ENCODE measurements at regions not wholly inside any gene's neighbourhood (a gene's known extent, or its start where the extent isn't known, plus 50 kb on each side); places are given as distances from the start of the nearest gene placed in this dataset.
A peak's percentile ranks its signal among the peaks of the same experiment; 100 is the strongest.

DNA sequence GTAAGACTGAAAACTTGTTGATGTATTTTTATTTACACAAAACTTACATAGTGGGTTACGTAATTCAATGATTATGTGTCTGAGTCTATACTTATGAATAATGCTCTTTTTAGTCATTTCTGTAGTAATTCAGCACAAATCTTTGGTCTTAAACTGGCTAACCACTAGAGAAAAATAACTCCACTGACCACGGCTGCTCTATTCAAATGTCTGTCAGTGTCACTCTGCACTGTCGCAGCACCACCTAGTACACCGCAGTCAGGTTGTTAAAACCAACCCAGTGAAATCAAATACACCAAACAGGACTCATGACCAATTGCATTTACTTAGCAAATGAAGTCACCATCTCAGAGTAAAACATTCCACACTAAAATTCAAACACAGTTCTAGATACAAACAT lies 93.5 kb upstream of the CCDC28A start:
- Mint-ChIP-seq H3K9me3 (no peaks in the 10 kb centered on the region), H3K4me1 (ENCODE audit: low read depth) (no peaks in the 10 kb centered on the region), H3K27ac (no peak overlapping the region), H3K36me3 (ENCODE audit: low read depth) (no peaks in the 10 kb centered on the region), H3K27me3 (peaks cover 3% of the 10 kb centered on the region), H3K4me3 (no peak overlapping the region)

DNA sequence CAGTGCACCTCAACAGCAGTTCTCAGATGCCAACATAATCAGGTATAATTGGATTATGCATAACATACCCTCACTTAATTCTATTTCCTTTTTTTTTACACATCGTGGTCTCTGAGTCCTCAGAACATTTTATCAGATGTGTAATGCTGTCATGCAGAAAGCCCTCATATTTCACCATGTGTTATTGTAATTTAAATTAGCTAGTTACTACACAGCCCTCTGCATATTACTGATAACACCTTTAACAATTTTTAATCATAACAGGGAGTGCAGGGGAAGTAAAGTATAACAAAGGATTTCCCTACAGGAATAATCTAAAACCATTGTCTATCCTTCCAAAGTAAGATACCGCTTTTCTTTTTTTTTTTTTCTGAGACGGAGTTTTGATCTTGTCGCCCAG lies 91.9 kb upstream of the CCDC28A start:
- Mint-ChIP-seq H3K27me3 (peaks cover 3% of the 10 kb centered on the region), H3K9me3 (no peaks in the 10 kb centered on the region), H3K4me3 (no peak overlapping the region), H3K4me1 (ENCODE audit: low read depth) (no peaks in the 10 kb centered on the region), H3K27ac (no peak overlapping the region), H3K36me3 (ENCODE audit: low read depth) (no peaks in the 10 kb centered on the region)

DNA sequence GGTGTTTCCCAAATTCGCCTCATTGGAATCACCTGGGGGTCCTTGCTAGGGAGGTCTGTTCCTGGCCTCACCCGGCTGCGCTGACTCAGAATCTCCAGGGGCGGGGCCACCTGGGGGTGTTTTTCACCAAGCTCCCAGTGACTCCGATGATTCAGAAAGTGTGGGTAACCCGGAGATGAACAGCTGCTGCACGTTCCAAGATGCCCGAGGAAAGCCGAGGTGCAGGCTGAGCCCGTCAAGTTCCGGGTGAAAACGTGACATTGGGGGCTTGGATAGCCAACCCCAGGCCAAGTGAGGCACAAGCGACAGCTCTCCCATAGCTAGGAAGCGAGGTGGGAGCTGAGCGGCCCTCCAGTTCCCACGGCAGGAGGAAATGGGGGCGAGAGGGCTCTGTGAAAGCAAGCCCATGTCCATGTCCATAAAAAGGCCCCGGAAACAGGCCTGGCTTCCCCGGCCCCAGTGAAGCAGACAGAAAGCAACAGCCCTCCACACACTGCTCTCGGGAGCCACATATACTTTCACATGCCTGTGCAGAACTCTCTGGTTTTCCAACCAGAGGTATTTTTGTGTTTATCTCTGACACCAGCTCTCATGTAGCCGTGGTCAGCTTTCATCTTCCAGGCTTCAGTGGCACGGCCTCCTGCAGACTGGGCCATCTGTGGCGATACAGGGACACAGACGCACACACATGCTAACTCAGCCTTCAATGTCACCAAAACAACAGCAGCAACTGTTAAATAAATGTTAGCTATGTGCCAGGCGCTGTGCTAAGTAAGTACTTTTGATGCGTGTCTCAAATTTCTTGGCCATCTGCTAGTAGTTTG lies 90.7 kb upstream of the CCDC28A start:
- peaks cover 3% of the 10 kb centered on the region for H3K27me3 Mint-ChIP-seq
- no peak overlapping the region for H3K27ac Mint-ChIP-seq
- no peaks in the 10 kb centered on the region for H3K9me3 Mint-ChIP-seq
- no peak overlapping the region for H3K4me3 Mint-ChIP-seq
- no peaks in the 10 kb centered on the region for H3K4me1 Mint-ChIP-seq (ENCODE audit: low read depth)
- no peaks in the 10 kb centered on the region for H3K36me3 Mint-ChIP-seq (ENCODE audit: low read depth)

DNA sequence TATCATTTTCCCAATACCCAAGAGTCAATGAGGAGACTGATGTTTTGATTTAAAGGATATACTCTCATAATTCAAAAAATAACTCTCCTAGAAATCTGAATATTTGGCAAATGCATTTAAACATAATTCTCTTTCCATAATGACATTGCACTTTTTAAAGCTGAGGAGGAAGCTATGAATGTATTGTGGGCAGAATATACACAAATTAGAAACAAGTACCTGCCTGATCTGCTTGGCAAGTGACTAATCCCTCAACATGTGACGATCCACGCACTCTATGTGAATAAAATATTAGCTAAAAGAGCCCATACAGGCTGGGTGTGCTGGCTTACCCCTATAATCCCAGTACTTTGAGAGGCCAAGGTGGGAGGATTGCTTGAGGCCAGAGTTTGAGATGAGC lies 88.3 kb upstream of the CCDC28A start:
- no peaks in the 10 kb centered on the region for H3K4me1 Mint-ChIP-seq (ENCODE audit: low read depth)
- peaks cover 7% of the 10 kb centered on the region for H3K27me3 Mint-ChIP-seq
- H3K9me3 Mint-ChIP-seq: no peaks in the 10 kb centered on the region
- no peak overlapping the region for H3K4me3 Mint-ChIP-seq
- H3K36me3 Mint-ChIP-seq (ENCODE audit: low read depth): no peaks in the 10 kb centered on the region
- H3K27ac Mint-ChIP-seq: no peak overlapping the region

DNA sequence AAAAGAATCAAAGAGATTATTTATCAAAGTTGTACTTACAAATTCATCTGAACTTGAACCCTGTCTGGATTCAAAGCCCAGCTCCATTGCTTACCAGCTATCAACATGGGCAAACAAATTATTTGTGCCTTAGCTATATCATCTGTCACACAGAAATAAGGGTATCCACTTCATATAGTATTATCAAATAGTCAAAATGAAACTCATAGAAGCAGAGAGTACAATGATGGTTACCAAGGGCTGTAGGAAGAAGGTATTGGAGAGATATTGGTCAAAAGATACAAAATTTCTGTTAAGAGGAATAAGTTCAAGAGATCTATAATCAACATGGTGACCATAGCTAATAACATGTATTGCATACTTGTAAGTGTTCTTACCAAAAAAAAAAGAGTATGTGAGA lies 87.8 kb upstream of the CCDC28A start:
- Mint-ChIP-seq H3K27me3 (peaks cover 9% of the 10 kb centered on the region), H3K9me3 (no peaks in the 10 kb centered on the region), H3K4me3 (no peak overlapping the region), H3K27ac (no peak overlapping the region), H3K36me3 (ENCODE audit: low read depth) (no peaks in the 10 kb centered on the region), H3K4me1 (ENCODE audit: low read depth) (no peaks in the 10 kb centered on the region)

DNA sequence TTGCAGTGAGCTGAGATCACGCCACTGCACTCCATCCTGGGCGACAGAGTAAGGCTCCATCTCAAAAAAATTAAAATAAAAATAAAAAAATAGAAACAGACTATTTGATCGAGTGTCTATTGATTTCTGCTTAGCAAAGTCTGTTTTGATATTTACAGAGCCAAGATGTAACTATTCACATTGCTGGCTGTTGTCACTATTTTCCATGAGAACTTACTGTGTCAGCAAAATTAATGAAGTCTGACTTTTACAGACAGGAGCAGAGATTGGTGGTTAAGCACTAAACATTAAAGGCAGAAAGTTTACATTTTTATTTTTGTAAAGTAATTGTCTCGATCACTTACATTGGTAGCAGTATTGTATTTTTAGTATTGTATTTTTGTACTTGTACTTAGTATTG lies 85.0 kb upstream of the CCDC28A start:
- no peaks in the 10 kb centered on the region for H3K36me3 Mint-ChIP-seq (ENCODE audit: low read depth)
- no peak overlapping the region for H3K4me3 Mint-ChIP-seq
- no peaks in the 10 kb centered on the region for H3K9me3 Mint-ChIP-seq
- peaks cover 9% of the 10 kb centered on the region for H3K4me1 Mint-ChIP-seq (ENCODE audit: low read depth)
- peaks cover 23% of the 10 kb centered on the region for H3K27me3 Mint-ChIP-seq
- H3K27ac Mint-ChIP-seq: no peak overlapping the region

DNA sequence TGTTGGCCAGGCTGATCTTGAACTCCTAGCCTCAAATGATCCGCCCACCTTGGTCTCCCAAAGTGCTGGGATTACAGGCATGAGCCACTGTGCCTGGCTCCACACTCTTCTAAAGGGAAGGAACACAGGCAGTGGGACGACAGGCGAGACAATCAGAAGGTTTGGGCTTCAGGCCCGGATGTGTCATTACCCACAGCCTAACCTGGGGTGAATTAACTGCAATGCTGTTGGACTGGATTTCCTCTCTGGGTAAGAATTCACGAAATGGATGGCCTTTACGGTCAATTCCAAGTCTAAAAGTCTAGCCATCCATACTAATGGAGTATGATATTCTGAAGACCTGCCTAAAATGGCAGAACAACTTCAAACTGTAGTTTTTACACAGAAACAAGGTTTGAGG lies 83.7 kb upstream of the CCDC28A start:
- no peaks in the 10 kb centered on the region for H3K9me3 Mint-ChIP-seq
- H3K27me3 Mint-ChIP-seq: peaks cover 31% of the 10 kb centered on the region
- peaks cover 11% of the 10 kb centered on the region for H3K4me1 Mint-ChIP-seq (ENCODE audit: low read depth)
- no peak overlapping the region for H3K27ac Mint-ChIP-seq
- no peak overlapping the region for H3K4me3 Mint-ChIP-seq
- H3K36me3 Mint-ChIP-seq (ENCODE audit: low read depth): no peaks in the 10 kb centered on the region

DNA sequence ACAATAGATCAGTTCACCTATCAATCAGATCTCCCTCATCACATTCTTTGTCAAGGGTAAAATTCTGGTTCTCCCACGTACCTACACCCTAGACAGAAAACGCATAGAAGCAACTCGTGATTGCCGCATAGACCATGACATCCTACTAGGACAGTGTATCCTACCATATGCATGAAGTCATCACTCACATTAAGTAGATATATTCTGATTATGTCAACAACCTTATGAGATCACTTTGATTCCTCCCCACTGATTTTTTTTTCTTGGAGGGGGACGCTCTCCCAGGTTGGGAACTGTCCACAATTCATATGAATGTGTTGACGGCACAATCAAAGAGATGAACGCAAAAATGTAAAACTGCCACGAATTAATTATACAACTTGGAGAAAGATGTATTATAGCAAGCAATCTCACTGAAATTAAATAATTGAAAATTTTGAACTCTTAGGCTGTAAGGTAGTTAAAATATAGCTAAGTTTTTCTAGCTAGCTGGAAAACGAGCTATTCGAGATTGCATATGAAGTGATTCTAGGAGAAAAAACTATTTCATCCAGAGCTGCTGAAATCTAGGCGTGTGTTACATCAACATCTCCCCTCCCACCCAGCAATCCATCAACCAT lies 82.5 kb upstream of the CCDC28A start:
- peak overlapping the region; percentile 72 for H3K4me3 Mint-ChIP-seq
- no peaks in the 10 kb centered on the region for H3K9me3 Mint-ChIP-seq
- no peaks in the 10 kb centered on the region for H3K36me3 Mint-ChIP-seq (ENCODE audit: low read depth)
- H3K27me3 Mint-ChIP-seq: peaks cover 40% of the 10 kb centered on the region
- H3K27ac Mint-ChIP-seq: no peak overlapping the region
- peaks cover 11% of the 10 kb centered on the region for H3K4me1 Mint-ChIP-seq (ENCODE audit: low read depth)

DNA sequence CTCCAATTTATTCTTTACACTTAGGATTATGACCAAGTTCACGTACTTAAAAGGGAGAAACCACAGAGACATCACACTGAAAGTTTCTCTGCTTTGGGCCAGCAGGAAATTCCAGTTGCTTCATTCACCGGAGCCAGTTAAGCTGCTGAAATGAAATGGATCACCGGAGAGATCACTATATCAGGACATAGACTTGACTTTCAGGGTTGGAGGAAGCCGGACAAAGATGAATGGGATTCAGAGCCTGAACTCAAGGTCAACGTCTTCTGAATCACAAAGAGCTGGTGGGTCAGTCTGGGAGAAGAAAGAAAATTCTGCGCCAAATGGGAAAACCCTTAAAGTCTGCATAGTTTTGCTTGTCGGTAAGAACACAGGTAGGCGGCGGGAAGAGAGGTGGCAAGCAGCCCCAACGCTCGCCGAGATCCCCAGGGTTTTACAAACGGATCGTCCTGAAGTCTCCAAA lies 81.9 kb upstream of the CCDC28A start:
- H3K36me3 Mint-ChIP-seq (ENCODE audit: low read depth): no peaks in the 10 kb centered on the region
- H3K27ac Mint-ChIP-seq: no peak overlapping the region
- H3K4me1 Mint-ChIP-seq (ENCODE audit: low read depth): peaks cover 11% of the 10 kb centered on the region
- H3K4me3 Mint-ChIP-seq: peak overlapping the region; percentile 72
- peaks cover 41% of the 10 kb centered on the region for H3K27me3 Mint-ChIP-seq
- no peaks in the 10 kb centered on the region for H3K9me3 Mint-ChIP-seq

DNA sequence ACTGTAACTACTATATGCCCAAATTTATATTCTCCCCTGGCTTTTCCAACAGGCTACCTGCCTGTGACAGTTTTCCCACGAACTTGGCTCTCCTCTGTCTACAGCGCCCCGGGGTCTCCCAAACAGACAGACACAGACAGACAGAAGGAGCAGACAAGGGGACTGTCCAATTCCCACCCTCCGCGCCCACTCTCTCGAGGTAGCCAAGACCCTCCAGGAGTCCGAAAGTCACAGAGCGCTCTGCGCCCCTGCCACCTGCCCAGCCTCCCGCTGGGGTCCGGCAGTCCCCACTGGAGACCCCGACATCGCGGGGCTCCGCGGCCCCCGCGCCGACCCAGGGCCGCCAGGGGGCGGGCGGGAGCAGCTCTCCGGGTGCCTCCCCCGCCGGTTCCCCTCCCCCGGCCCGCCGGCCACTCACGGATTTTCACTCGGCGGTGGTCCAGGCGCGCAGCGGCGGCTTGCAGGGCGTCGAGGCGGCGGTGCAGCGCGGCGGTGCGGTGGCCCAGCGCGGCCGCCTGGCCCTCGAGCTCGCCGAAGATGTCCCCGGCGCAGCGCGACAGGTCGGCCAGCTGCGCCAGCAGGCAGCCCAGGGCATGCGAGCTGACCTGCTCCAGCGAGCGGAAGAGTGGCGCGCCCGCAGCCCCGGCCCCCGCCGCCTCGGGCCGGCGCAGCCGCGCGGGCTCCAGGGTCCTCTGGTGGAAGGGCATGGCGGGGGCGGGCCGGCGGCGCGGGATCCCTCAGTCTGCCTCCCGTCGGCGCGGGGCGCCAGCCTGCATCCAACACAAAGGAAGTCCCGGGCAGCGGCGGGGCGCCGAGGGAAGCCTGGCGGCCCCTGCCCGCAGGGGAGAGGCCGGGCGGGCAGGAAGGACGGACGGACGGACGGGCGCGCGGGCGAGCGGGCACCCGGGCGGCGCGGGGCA lies 81.3 kb upstream of the CCDC28A start:
- Mint-ChIP-seq H3K27ac (no peak overlapping the region), H3K9me3 (no peaks in the 10 kb centered on the region), H3K4me1 (ENCODE audit: low read depth) (peaks cover 11% of the 10 kb centered on the region), H3K27me3 (peaks cover 44% of the 10 kb centered on the region), H3K36me3 (ENCODE audit: low read depth) (no peaks in the 10 kb centered on the region), H3K4me3 (peak overlapping the region; percentile 72)

DNA sequence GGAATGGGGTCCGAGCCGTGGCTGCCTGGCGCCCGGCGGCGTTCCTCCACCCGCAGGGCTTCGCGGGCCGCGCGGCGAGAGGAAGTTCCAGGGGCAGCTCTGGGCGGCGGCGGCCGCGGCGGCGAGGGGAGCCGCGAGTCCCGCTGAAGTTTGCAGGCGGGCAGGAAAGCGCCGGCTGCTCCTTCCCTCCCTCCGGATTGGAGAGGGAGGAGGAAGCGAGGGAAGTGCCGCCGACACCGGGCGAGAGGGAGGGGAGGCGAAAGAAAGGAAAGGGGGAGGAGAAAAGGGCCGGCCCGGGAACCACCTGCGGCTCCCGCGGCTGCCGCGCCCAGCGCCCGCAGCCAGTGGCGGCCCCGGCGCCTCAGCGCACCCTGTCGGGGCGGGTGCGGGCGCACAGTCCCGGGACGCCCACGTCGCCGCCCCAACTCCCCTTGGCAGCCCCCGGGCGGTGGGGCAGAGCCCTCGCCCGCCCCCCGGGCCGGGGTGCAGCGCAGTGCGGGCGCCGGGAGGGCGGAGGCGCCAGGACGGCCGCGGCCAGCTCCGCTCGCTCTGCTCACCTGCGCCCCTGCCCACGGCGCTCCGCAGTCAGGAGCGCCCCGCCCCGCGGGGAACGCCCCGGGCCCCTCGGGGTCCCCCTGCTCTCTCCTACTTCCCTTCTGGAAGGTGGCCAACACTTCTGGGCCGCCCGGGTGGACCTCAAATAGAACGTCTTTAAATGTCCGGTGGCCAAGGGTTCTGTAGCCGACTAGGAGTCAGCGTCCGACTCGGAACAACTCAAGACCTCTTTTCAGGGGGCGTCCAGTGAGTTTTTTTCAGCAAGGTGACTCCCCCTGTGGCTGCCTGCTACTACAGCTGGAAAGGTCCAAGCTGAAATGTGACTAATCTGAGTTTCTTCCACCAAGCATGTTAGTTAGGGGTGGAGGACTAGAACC lies 80.3 kb upstream of the CCDC28A start:
- peaks cover 11% of the 10 kb centered on the region for H3K4me1 Mint-ChIP-seq (ENCODE audit: low read depth)
- no peak overlapping the region for H3K27ac Mint-ChIP-seq
- peaks cover 44% of the 10 kb centered on the region for H3K27me3 Mint-ChIP-seq
- peak overlapping the region; percentile 82 for H3K4me3 Mint-ChIP-seq
- no peaks in the 10 kb centered on the region for H3K9me3 Mint-ChIP-seq
- no peaks in the 10 kb centered on the region for H3K36me3 Mint-ChIP-seq (ENCODE audit: low read depth)

DNA sequence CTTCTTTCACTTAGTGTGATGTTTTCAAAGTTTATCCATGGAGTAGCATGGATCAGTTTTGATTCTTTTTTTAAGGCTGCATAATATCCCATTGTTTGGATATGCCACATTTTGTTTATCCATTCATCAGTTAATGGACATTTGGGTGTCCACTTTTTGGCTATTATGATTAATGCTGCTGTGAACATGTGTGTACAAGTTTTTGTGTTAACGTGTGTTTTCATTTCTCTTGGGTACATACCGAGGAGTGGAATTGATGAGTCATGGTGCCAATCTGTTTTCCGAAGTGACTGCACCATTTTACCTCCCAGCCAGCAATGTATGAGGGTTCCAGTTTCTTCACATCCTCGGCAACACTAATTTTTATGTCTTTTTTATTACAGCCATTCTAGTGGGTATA lies 78.4 kb upstream of the CCDC28A start:
- Mint-ChIP-seq H3K4me1 (ENCODE audit: low read depth) (peaks cover 11% of the 10 kb centered on the region), H3K36me3 (ENCODE audit: low read depth) (no peaks in the 10 kb centered on the region), H3K27me3 (peaks cover 38% of the 10 kb centered on the region), H3K4me3 (no peak overlapping the region), H3K9me3 (no peaks in the 10 kb centered on the region), H3K27ac (no peak overlapping the region)

DNA sequence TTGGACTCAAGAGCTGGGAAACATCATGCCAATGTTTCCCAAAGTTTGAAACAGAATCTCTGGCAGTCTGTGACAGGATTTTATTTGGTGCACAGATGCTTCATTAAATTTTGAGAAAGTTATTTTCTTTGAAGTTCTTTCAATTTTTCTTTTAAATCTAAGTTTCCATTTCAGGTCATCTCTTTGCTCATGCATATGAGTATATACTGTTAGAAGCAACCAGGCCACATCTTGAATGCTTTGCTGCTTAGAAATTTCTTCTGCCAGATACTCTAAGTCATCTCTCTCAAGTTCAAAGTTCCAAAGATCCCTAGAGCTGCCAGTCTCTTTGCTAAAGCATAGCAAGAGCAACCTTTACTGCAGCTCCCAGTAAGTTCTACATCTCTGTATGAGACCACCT lies 59.1 kb upstream of the CCDC28A start:
- H3K27me3 Mint-ChIP-seq: peaks cover 45% of the 10 kb centered on the region
- H3K4me1 Mint-ChIP-seq (ENCODE audit: low read depth): no peaks in the 10 kb centered on the region
- H3K27ac Mint-ChIP-seq: no peak overlapping the region
- H3K4me3 Mint-ChIP-seq: no peak overlapping the region
- no peaks in the 10 kb centered on the region for H3K36me3 Mint-ChIP-seq (ENCODE audit: low read depth)
- H3K9me3 Mint-ChIP-seq: no peaks in the 10 kb centered on the region

DNA sequence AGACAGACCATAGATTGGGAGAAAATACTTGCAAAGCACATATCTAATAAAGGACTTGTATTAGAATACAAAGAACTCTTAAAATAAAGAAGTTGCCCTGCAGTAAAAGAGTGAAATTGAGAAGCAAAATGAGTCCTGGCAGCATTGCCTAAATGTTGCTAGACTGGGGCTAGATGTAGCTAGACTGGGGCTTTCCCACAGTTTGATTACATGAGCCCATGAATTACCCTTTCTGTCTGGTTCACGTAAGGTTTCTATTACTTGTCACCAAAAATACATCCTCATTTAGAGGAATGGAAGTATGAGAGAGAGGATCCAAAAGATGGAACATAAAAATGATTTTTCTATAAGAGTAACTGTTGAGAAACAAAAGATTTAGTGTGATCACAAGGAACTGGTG lies 57.6 kb upstream of the CCDC28A start:
- Mint-ChIP-seq H3K36me3 (ENCODE audit: low read depth) (no peaks in the 10 kb centered on the region), H3K27ac (no peak overlapping the region), H3K4me1 (ENCODE audit: low read depth) (no peaks in the 10 kb centered on the region), H3K9me3 (no peaks in the 10 kb centered on the region), H3K27me3 (peaks cover 39% of the 10 kb centered on the region), H3K4me3 (no peak overlapping the region)

All from stimulated activated naive CD8-positive, alpha-beta T cell treated with anti-CD3 and anti-CD28 coated beads, Interleukin-15, Interleukin-2, amounts not matched to agents 100 ng/mL and 50 ng/mL, for 24 hours (primary cell).